Esophagus muscularis mucosa (tissue), 4 donors: ENCODE measurements at regions not wholly inside any gene's neighbourhood (a gene's known extent, or its start where the extent isn't known, plus 50 kb on each side); places are given as distances from the start of the nearest gene placed in this dataset.

Source experiments
- DNase-seq: peaks from one replicate; pipeline ENCODE4 v3.0.0-alpha.2; 2017; ENCODE audit errors: extremely low spot score
- H3K27ac ChIP-seq, 4 donors: fragments of 200-600 bp; sonication (generic); replicated peaks in 1 of 4; 1 replicate in 3 of 4; 2 replicates in 1 of 4; pipeline ENCODE4 v1.5.1; 2016 to 2019; ENCODE audit warnings: mild to moderate bottlenecking in 1 of 4
- H3K27me3 ChIP-seq, 4 donors: fragments of 200-600 bp; sonication (generic); one replicate each; pipeline versions ENCODE4 v1.5.1 to v1.6.0; 2016 to 2019
- H3K36me3 ChIP-seq, 4 donors: fragments of 200-600 bp; sonication (generic); one replicate each; pipeline ENCODE4 v1.5.1; 2016 to 2019
- H3K4me1 ChIP-seq, 4 donors: fragments of 200-600 bp; sonication (generic); one replicate each; pipeline ENCODE4 v1.5.1; 2016 to 2019
- H3K4me3 ChIP-seq, 4 donors: fragments of 200-600 bp; sonication (generic); 1 replicate in 2 of 4; 2 replicates in 2 of 4; pipeline ENCODE4 v1.5.1; 2016 to 2019; ENCODE audit warnings: mild to moderate bottlenecking in 4 of 4, moderate library complexity in 1 of 4
- H3K9me3 ChIP-seq, 4 donors: fragments of 200-600 bp; sonication (generic); 1 replicate in 3 of 4; 2 replicates in 1 of 4; pipeline ENCODE4 v1.5.1; 2016 to 2019
- EP300 ChIP-seq: sonication (generic); formaldehyde crosslinking; IDR thresholded peaks from one replicate; pipeline ENCODE4 v1.6.1; 2017; ENCODE audit warnings: antibody characterized with exemption
- POLR2A ChIP-seq: fragments of 450-650 bp; IDR thresholded peaks from one replicate; pipeline ENCODE4 v1.6.1; 2017; ENCODE audit warnings: antibody characterized with exemption, moderate library complexity, mild to moderate bottlenecking, low read depth
- POLR2AphosphoS5 ChIP-seq, 2 donors: sonication (generic); formaldehyde crosslinking; IDR thresholded peaks; one replicate each; pipeline ENCODE4 v1.6.1; 2017; ENCODE audit warnings: antibody characterized with exemption in 2 of 2
- WGBS: methylation state at CpG from one replicate; pipeline ENCODE4 v1.1.5; 2018; 5-methylcytosine and 5-hydroxymethylcytosine counted together
- intact Hi-C: fragments of 100-400 bp; cut with DNase I; formaldehyde crosslinking; loops from one replicate; pipeline ENCODE4 v1.15.1; 2023
- TF ChIP-seq, protein P1 (sequence below), 3 experiments: fragments of 200-600 bp in 2 of 3; fragments of 450-650 bp in 1 of 3; sonication (generic) in 2 of 3; IDR thresholded peaks; one replicate each; pipeline ENCODE4 v1.5.1; 2017 to 2019; ENCODE audit warnings: antibody characterized with exemption in 3 of 3, mild to moderate bottlenecking in 2 of 3, moderate library complexity in 1 of 3

DNA sequence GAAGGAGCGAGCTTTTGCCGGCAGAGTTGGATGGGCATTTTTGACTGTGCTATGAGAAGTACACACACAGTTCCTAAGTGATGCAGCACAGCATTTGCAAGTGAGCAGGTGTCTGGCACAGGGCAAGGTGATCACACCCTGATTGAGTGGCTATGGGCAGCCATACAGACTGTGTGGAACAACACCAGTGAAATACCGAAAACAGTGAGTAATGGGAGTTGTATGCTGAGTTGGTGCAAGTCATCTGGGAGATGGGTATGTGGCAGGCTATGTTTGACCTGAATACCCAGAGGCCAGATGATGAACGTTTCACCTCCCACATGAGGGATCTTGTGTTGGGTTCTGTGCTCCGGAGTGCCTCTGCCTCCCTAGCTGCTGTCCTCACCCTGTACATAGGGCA lies 53.5 kb upstream of the TIPARP start:
- H3K9me3 ChIP-seq = no peaks in the 10 kb centered on the region
- H3K4me1 ChIP-seq = peaks cover 0 to 4% (median 0%) of the 10 kb centered on the region in 4 donors
- WGBS = 100% methylated on average over 4 of the region's 5 CpGs
- intact Hi-C loops = no loop called here
- no peaks in the 10 kb centered on the region for H3K27me3 ChIP-seq
- H3K27ac ChIP-seq = no peak overlapping the region
- no peak for DNase-seq
- H3K4me3 ChIP-seq = no peak overlapping the region
- H3K36me3 ChIP-seq = no peaks in the 10 kb centered on the region
- no peak for TF ChIP-seq POLR2A
- TF ChIP-seq, protein P1, sequence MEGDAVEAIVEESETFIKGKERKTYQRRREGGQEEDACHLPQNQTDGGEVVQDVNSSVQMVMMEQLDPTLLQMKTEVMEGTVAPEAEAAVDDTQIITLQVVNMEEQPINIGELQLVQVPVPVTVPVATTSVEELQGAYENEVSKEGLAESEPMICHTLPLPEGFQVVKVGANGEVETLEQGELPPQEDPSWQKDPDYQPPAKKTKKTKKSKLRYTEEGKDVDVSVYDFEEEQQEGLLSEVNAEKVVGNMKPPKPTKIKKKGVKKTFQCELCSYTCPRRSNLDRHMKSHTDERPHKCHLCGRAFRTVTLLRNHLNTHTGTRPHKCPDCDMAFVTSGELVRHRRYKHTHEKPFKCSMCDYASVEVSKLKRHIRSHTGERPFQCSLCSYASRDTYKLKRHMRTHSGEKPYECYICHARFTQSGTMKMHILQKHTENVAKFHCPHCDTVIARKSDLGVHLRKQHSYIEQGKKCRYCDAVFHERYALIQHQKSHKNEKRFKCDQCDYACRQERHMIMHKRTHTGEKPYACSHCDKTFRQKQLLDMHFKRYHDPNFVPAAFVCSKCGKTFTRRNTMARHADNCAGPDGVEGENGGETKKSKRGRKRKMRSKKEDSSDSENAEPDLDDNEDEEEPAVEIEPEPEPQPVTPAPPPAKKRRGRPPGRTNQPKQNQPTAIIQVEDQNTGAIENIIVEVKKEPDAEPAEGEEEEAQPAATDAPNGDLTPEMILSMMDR (IDR thresholded peaks at IDR 0.05) = no peak
- no peak for TF ChIP-seq EP300
- no peak for TF ChIP-seq POLR2AphosphoS5 (IDR thresholded peaks at IDR 0.05)

DNA sequence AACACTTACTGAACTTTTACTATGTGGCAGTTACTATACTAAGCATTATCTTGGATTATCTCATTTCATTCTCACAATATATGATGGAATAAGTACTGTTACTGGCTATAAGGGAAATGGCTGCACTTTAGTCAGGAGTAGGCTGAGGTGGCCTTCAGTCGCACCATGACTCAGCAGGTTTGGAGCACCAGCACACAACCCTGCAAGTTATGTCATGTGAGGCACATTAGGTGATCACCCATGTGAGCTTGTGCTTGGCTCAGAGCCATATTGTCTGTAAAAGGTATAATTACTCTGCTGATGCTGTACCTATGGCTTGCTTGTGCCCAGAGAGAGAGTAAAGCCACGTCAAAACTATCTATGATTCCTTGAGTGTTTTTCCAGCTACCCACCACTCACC lies 54.1 kb upstream of the TIPARP start:
- DNase-seq = no peak
- peaks cover 0 to 11% (median 0%) of the 10 kb centered on the region in 4 donors for H3K4me1 ChIP-seq
- H3K27me3 ChIP-seq = no peaks in the 10 kb centered on the region
- TF ChIP-seq EP300 (no peak), POLR2AphosphoS5 (IDR thresholded peaks at IDR 0.05) (no peak), POLR2A (no peak)
- TF ChIP-seq, protein P1 (IDR thresholded peaks at IDR 0.05) = no peak
- intact Hi-C loops = no loop called here
- no peaks in the 10 kb centered on the region for H3K36me3 ChIP-seq
- no peak overlapping the region for H3K4me3 ChIP-seq
- no CpG with 5 or more reads among the region's 2 CpGs for WGBS
- no peak overlapping the region for H3K27ac ChIP-seq
- H3K9me3 ChIP-seq = no peaks in the 10 kb centered on the region

DNA sequence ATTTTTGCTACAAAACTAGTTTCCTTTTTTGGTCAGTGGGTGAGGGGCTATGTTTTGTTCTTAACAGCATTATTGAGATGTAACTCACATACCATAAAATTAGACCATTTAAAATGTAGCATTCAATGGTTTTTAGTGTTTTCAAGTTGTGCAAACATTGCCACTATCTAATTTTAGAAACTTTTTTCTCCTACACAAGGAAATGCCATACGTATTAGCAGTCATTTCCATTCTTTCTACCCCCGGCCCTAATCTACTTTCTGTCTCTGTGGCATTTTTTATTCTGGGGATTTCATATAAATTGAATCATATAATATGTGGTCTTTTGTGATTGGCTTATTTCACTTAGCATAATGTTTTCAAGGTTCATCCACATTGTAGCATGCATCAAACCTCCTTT lies 55.0 kb upstream of the TIPARP start:
- WGBS = 72% methylated on average over 2 of the region's 2 CpGs
- TF ChIP-seq, protein P1 (IDR thresholded peaks at IDR 0.05) = no peak
- no peak for TF ChIP-seq EP300
- Histone ChIP-seq H3K27me3 (no peaks in the 10 kb centered on the region), H3K27ac (no peak overlapping the region), H3K4me1 (peaks cover 0 to 11% (median 0%) of the 10 kb centered on the region in 4 donors), H3K4me3 (no peak overlapping the region), H3K9me3 (no peaks in the 10 kb centered on the region), H3K36me3 (no peaks in the 10 kb centered on the region)
- intact Hi-C loops = no loop called here
- no peak for DNase-seq

DNA sequence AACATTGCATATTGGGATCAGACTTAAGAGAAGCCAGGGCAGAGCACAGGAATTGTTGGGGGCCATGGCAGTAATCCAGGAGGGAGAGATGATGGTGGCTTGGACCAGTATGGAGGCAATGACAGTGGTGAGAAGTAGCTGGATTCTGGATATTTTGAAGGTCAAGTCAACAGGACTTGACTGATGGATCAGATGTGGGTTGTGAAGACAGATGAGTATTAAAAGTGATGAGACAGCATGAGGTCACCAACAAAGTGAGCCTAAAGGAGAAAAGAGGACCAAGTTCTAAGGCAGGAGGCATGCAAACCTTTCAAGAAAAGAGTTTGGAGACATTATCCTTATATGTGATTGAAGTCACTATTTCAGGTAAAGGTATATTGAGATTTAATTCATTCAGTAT lies 56.6 kb upstream of the TIPARP start:
- intact Hi-C loops = no loop called here
- TF ChIP-seq POLR2A (no peak), EP300 (no peak), POLR2AphosphoS5 (IDR thresholded peaks at IDR 0.05) (no peak)
- TF ChIP-seq, protein P1 (IDR thresholded peaks at IDR 0.05) = no peak

DNA sequence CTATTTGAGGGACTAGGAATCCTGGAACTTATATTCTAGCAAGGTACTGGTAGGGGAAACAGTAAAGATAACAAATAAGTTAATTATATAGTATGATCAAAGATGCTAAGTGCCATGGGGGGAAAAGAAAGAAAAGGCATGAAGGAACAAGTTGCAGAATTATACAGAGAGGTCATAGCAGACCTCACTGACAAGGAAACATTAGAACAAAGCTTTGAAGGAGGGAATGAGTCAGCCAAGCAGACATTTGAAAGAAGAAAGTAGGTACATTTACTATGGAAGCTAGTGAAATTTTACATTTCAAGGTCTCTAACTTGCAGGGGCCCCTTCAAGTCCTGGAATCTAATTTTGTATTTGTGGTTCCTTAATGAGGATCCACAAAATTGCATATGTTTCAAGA lies 57.2 kb upstream of the TIPARP start:
- TF ChIP-seq POLR2AphosphoS5 (IDR thresholded peaks at IDR 0.05) (no peak), EP300 (no peak), POLR2A (no peak)
- TF ChIP-seq, protein P1 (IDR thresholded peaks at IDR 0.05) = no peak
- H3K9me3 ChIP-seq = no peaks in the 10 kb centered on the region
- no peak overlapping the region for H3K4me3 ChIP-seq
- no peak for DNase-seq
- H3K27ac ChIP-seq = no peak overlapping the region
- H3K27me3 ChIP-seq = no peaks in the 10 kb centered on the region
- peaks cover 0 to 11% (median 0%) of the 10 kb centered on the region in 4 donors for H3K4me1 ChIP-seq
- intact Hi-C loops = no loop called here
- no peaks in the 10 kb centered on the region for H3K36me3 ChIP-seq

More for the DNA sequence above, 56.6 kb upstream of the TIPARP start:
- Histone ChIP-seq H3K4me1 (peaks cover 0 to 11% (median 0%) of the 10 kb centered on the region in 4 donors), H3K27ac (no peak overlapping the region), H3K9me3 (no peaks in the 10 kb centered on the region), H3K4me3 (no peak overlapping the region), H3K27me3 (no peaks in the 10 kb centered on the region), H3K36me3 (no peaks in the 10 kb centered on the region)
- no peak for DNase-seq
